Caki2 (cell line): ENCODE measurements at regions not wholly inside any gene's neighbourhood (a gene's known extent, or its start where the extent isn't known, plus 50 kb on each side); places are given as distances from the start of the nearest gene placed in this dataset.
A peak's percentile ranks its signal among the peaks of the same experiment; 100 is the strongest.

Experiments
- DNase-seq: peaks from one replicate; pipeline ENCODE4 v3.0.0-alpha.2; 2015; ENCODE audit warnings: low read depth
- in situ Hi-C: cut with HindIII; loops from 2 replicates; pipeline ENCODE4 v1.10.0; 2016; ENCODE audit warnings: low sequenced_read_pairs, low pct_unique_long_range_greater_than_20kb, mixed read lengths

GRCh38 chr1:232463225-232463624, 166.7 kb downstream of the SIPA1L2 start:
- no peak for DNase-seq
- in situ Hi-C loops = no loop called here

- peak; percentile 63 for DNase-seq
- in situ Hi-C loops = no loop called here
Observed at GRCh38 chr1:232462213-232462612, 167.7 kb downstream of the SIPA1L2 start.

- in situ Hi-C loops = no loop called here
- DNase-seq = no peak
Observed at GRCh38 chr1:232459826-232460225, 170.1 kb downstream of the SIPA1L2 start.

GRCh38 chr1:232459087-232459486, 170.8 kb downstream of the SIPA1L2 start:
- in situ Hi-C loops = no loop called here
- DNase-seq = no peak

- DNase-seq = no peak
- in situ Hi-C loops = no loop called here
Observed at GRCh38 chr1:232457595-232457994, 172.3 kb downstream of the SIPA1L2 start.

GRCh38 chr1:232456714-232457113, 173.2 kb downstream of the SIPA1L2 start:
- no peak for DNase-seq
- in situ Hi-C loops = no loop called here

- no peak for DNase-seq
- in situ Hi-C loops = no loop called here
Observed at GRCh38 chr1:232454227-232454886, 175.6 kb downstream of the SIPA1L2 start.

- in situ Hi-C loops = no loop called here
- DNase-seq = no peak
Observed at GRCh38 chr1:232452736-232453440, 177.0 kb downstream of the SIPA1L2 start.

- DNase-seq = no peak
- in situ Hi-C loops = no loop called here
Observed at GRCh38 chr1:232452117-232452516, 177.8 kb downstream of the SIPA1L2 start.

GRCh38 chr1:232451506-232451905, 178.4 kb downstream of the SIPA1L2 start:
- DNase-seq = no peak
- in situ Hi-C loops = no loop called here

- in situ Hi-C loops = no loop called here
- no peak for DNase-seq
Observed at GRCh38 chr1:232450615-232451014, 179.3 kb downstream of the SIPA1L2 start.

- DNase-seq = no peak
- in situ Hi-C loops = no loop called here
Observed at GRCh38 chr1:232447125-232447524, 182.8 kb downstream of the SIPA1L2 start.

GRCh38 chr1:232445361-232446106, 184.4 kb downstream of the SIPA1L2 start:
- DNase-seq = peak; percentile 94
- in situ Hi-C loops = no loop called here

GRCh38 chr1:232443372-232443771, 186.6 kb downstream of the SIPA1L2 start:
- DNase-seq = peak; percentile 49
- in situ Hi-C loops = no loop called here

- in situ Hi-C loops = no loop called here
- no peak for DNase-seq
Observed at GRCh38 chr1:232441036-232441411, 188.9 kb downstream of the SIPA1L2 start.

- DNase-seq = no peak
- in situ Hi-C loops = no loop called here
Observed at GRCh38 chr1:232440325-232441035, 189.5 kb downstream of the SIPA1L2 start.

- in situ Hi-C loops = no loop called here
Observed at GRCh38 chr1:232439011-232439410, 190.9 kb downstream of the SIPA1L2 start.

GRCh38 chr1:232438476-232438875, 191.5 kb downstream of the SIPA1L2 start:
- no peak for DNase-seq
- in situ Hi-C loops = no loop called here

More at GRCh38 chr1:232439011-232439410, 190.9 kb downstream of the SIPA1L2 start:
- DNase-seq = no peak

GRCh38 chr1:232437510-232437909, 192.4 kb downstream of the SIPA1L2 start:
- DNase-seq = no peak
- in situ Hi-C loops = no loop called here
